Ishikawa (cell line): ENCODE measurements at regions not wholly inside any gene's neighbourhood (a gene's known extent, or its start where the extent isn't known, plus 50 kb on each side); places are given as distances from the start of the nearest gene placed in this dataset.

Experiments used
- CEBPB ChIP-seq: IDR thresholded peaks from 2 replicates; pipeline ENCODE4 v1.6.1; 2012
- CREB1 ChIP-seq: IDR thresholded peaks from 2 replicates; pipeline ENCODE4 v1.6.1; 2012; ENCODE audit warnings: low read depth
- EGR1 ChIP-seq: IDR thresholded peaks from 2 replicates; pipeline ENCODE4 v1.6.1; 2012
- EP300 ChIP-seq: IDR thresholded peaks from 2 replicates; pipeline ENCODE4 v1.6.1; 2012; ENCODE audit warnings: borderline replicate concordance
- MAX ChIP-seq: IDR thresholded peaks from 2 replicates; pipeline ENCODE4 v1.6.1; 2012
- NFIC ChIP-seq: IDR thresholded peaks from 2 replicates; pipeline ENCODE4 v1.6.1; 2012
- RAD21 ChIP-seq: IDR thresholded peaks from 2 replicates; pipeline ENCODE4 v1.6.1; 2012; ENCODE audit warnings: low read depth
- TAF1 ChIP-seq: IDR thresholded peaks from 2 replicates; pipeline ENCODE4 v1.6.1; 2012; ENCODE audit warnings: low read depth, mild to moderate bottlenecking
- TCF12 ChIP-seq: IDR thresholded peaks from 2 replicates; pipeline ENCODE4 v1.6.1; 2012; ENCODE audit warnings: low read depth
- TEAD4 ChIP-seq: IDR thresholded peaks from 2 replicates; pipeline ENCODE4 v1.6.1; 2012
- YY1 ChIP-seq: IDR thresholded peaks from 2 replicates; pipeline ENCODE4 v1.6.1; 2012; ENCODE audit warnings: low read depth
- ZBTB7A ChIP-seq: IDR thresholded peaks from 2 replicates; pipeline ENCODE4 v1.6.1; 2012; ENCODE audit warnings: low read depth
- TF ChIP-seq, protein P1 (sequence below): IDR thresholded peaks from 2 replicates; pipeline ENCODE4 v1.6.1; 2012
- TF ChIP-seq, protein P2 (sequence below): IDR thresholded peaks from 2 replicates; pipeline ENCODE4 v1.6.1; 2012; ENCODE audit warnings: low read depth, mild to moderate bottlenecking

GRCh38 chr10:131750171-131750895 lies 150.5 kb upstream of the PPP2R2D start:
- TF ChIP-seq CEBPB (no peak), TAF1 (no peak), EP300 (no peak), ZBTB7A (no peak), TCF12 (no peak)

- no peak for TF ChIP-seq TAF1
- TF ChIP-seq CREB1 = no peak
- TF ChIP-seq TCF12 = no peak
Observed at GRCh38 chr10:131750973-131751826, 149.6 kb upstream of the PPP2R2D start.

GRCh38 chr10:131751827-131752775 lies 148.7 kb upstream of the PPP2R2D start:
- TF ChIP-seq CEBPB = no peak
- TF ChIP-seq ZBTB7A = no peak
- TF ChIP-seq EGR1 = no peak
- TF ChIP-seq MAX = no peak
- TF ChIP-seq, protein P1, sequence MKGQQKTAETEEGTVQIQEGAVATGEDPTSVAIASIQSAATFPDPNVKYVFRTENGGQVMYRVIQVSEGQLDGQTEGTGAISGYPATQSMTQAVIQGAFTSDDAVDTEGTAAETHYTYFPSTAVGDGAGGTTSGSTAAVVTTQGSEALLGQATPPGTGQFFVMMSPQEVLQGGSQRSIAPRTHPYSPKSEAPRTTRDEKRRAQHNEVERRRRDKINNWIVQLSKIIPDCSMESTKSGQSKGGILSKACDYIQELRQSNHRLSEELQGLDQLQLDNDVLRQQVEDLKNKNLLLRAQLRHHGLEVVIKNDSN = no peak
- no peak for TF ChIP-seq YY1
- TF ChIP-seq CREB1 = no peak
- TF ChIP-seq TEAD4 = no peak
- TF ChIP-seq TCF12 = no peak

GRCh38 chr10:131753336-131753735 lies 147.5 kb upstream of the PPP2R2D start:
- no peak for TF ChIP-seq TCF12
- TF ChIP-seq NFIC = no peak
- no peak for TF ChIP-seq EGR1
- no peak for TF ChIP-seq MAX
- TF ChIP-seq, protein P2, sequence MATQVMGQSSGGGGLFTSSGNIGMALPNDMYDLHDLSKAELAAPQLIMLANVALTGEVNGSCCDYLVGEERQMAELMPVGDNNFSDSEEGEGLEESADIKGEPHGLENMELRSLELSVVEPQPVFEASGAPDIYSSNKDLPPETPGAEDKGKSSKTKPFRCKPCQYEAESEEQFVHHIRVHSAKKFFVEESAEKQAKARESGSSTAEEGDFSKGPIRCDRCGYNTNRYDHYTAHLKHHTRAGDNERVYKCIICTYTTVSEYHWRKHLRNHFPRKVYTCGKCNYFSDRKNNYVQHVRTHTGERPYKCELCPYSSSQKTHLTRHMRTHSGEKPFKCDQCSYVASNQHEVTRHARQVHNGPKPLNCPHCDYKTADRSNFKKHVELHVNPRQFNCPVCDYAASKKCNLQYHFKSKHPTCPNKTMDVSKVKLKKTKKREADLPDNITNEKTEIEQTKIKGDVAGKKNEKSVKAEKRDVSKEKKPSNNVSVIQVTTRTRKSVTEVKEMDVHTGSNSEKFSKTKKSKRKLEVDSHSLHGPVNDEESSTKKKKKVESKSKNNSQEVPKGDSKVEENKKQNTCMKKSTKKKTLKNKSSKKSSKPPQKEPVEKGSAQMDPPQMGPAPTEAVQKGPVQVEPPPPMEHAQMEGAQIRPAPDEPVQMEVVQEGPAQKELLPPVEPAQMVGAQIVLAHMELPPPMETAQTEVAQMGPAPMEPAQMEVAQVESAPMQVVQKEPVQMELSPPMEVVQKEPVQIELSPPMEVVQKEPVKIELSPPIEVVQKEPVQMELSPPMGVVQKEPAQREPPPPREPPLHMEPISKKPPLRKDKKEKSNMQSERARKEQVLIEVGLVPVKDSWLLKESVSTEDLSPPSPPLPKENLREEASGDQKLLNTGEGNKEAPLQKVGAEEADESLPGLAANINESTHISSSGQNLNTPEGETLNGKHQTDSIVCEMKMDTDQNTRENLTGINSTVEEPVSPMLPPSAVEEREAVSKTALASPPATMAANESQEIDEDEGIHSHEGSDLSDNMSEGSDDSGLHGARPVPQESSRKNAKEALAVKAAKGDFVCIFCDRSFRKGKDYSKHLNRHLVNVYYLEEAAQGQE = no peak
- no peak for TF ChIP-seq TAF1
- no peak for TF ChIP-seq RAD21
- no peak for TF ChIP-seq CREB1

GRCh38 chr10:131755200-131755599 lies 145.6 kb upstream of the PPP2R2D start:
- no peak for TF ChIP-seq CEBPB
- TF ChIP-seq EGR1 = no peak
- TF ChIP-seq, protein P2 = no peak
- no peak for TF ChIP-seq TEAD4
- no peak for TF ChIP-seq MAX
- TF ChIP-seq TCF12 = no peak
- no peak for TF ChIP-seq RAD21
